Body of pancreas (tissue), 4 donors: ENCODE measurements at regions not wholly inside any gene's neighbourhood (a gene's known extent, or its start where the extent isn't known, plus 50 kb on each side); places are given as distances from the start of the nearest gene placed in this dataset.

ENCODE experiments used
- CTCF ChIP-seq, 7 experiments: fragments of 450-650 bp in 4 of 7; fragments of 200-600 bp in 3 of 7; sonication (generic) in 3 of 7; IDR thresholded peaks; one replicate each; pipeline ENCODE4 v1.5.1; 2016 to 2019; ENCODE audit warnings: antibody characterized with exemption in 7 of 7
- POLR2A ChIP-seq, 3 donors: fragments of 450-650 bp; IDR thresholded peaks; one replicate each; pipeline ENCODE4 v1.6.1; 2016; ENCODE audit warnings: antibody characterized with exemption in 3 of 3, mild to moderate bottlenecking in 2 of 3

GRCh38 chr12:13896063-13896626 is 85.3 kb downstream of the GRIN2B start:
- TF ChIP-seq CTCF (IDR thresholded peaks at IDR 0.05) = no peak
- no peak for TF ChIP-seq POLR2A (IDR thresholded peaks at IDR 0.05)
